ENCODE measurements at regions not wholly inside any gene's neighbourhood (a gene's known extent, or its start where the extent isn't known, plus 50 kb on each side); places are given as distances from the start of the nearest gene placed in this dataset.

- no peak for DNase-seq (ENCODE audit: low read depth)
These were observed 53.6 kb upstream of the PODXL start for GRCh38 chr7:131610007-131610406.

DNA sequence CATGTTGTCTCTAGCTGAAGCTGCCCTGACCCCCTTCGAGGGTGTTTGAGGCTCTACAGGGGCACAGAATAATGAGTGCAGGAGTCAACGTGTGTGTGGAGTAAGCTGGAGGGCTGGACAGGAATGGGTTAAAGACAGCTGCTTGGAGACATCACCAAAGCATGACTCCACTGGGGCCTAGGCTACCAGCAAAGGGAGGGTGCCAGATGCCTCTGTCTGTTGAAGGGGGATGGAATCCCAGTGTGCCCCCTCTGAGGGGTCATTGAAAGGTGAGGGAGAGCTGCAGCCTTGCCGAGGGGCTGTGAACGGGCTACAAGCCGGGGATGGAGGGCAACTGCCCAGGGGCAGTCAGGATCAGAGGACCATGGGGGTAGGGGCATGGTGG, 51.7 kb upstream of the PODXL start:
- no peak for DNase-seq (ENCODE audit: low read depth)

- no peak for DNase-seq (ENCODE audit: low read depth)
These were observed 51.1 kb upstream of the PODXL start for GRCh38 chr7:131607291-131608115.

DNA sequence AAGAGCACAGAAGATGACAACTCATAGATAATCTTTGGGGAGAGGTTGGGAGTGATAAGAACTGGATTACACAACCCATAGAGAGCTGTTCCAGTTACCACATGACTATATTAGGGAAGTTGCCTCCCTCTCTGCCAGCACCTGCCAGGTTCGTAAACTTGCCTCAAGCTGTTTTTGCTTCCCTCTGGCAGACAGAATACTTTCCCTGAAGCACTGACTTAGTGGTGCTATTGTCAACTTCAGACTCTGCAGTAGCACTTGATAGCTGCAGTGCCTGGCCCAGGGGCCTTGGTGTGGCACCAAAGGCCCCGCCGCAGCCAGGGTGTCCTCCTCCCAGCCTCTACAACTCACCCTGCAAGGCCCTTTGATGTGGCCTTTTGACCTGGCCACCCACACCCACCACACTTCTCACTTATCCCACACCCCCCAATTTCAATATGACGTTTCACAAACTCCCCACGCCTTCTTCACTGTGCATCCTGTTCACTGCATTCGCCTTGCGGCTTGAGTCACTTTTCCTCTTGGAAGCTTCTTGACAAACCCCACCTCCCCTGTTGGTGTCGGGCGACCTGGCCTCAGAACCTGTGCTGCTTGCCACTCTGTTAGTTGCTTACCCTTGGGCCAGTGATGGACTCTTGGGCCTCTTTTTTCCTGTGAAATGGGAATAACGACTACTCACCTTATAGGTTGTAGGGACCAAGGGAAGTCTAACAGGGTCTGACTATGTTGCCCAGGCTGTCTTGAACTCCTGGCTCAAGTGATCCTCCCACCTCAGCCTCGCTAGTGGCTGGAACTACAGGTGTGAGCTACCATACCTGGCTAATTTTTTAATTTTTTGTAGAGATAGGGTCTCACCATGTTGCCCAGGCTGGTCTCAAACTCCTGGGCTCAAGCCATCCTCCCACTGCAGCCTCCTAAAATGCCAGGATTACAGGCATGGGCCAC, 50.2 kb upstream of the PODXL start:
- no peak for DNase-seq (ENCODE audit: low read depth)

Data from activated T-cell treated with anti-CD3 and anti-CD28 coated beads for 24 hours (primary cell).